ENCODE measurements at regions not wholly inside any gene's neighbourhood (a gene's known extent, or its start where the extent isn't known, plus 50 kb on each side); places are given as distances from the start of the nearest gene placed in this dataset.

GRCh38 chr12:125455556-125455955, 390.3 kb downstream of the AACS start:
- no peak for DNase-seq (ENCODE audit: low read depth, low spot score)
- ChIA-PET POLR2A (no interaction called here), CTCF (no interaction called here)
- TF ChIP-seq CTCF (IDR thresholded peaks at IDR 0.05; ENCODE audit: insufficient read depth, low read length, missing control alignments) = no peak
- no peak overlapping the region for H3K4me3 ChIP-seq (ENCODE audit: low read depth, low read length)

DNA sequence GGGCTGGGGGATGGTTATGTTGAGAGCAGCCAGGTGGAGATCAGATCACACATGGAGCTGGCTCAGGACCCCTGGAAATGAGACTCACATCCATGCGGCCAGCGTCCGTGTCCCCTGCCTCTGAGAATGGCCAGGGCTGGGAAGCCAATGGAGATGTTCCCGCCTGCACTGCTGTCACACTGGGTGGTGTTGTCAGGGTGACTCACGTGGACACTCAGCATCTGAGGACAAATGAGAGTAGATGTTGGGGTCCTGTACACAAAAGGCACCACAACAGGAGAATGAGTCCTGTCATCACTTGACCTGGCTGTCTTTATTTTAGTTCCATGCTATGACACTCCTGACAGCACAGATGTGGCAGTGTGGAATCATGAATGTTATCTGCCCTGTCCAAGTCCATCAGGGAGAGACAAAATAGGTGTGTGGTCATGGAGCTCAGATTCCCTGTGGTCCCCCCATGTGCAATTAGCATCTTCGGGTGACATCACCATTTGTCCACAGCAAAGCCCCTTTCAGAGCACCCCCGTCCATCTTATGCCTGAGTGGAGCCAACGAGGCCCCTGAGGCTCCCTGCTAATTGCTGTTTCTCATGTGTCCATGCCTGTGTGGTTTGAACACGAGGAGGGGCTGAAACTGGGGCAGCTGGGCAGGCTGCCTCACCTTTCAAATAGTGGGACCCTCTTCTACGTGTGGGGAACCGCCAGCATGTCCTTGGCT, 393.5 kb downstream of the AACS start:
- ChIA-PET POLR2A (no interaction called here), CTCF (no interaction called here)
- H3K4me3 ChIP-seq (ENCODE audit: low read depth, low read length) = no peak overlapping the region
- TF ChIP-seq CTCF (IDR thresholded peaks at IDR 0.05; ENCODE audit: insufficient read depth, low read length, missing control alignments) = no peak
- no peak for DNase-seq (ENCODE audit: low read depth, low spot score)

DNA sequence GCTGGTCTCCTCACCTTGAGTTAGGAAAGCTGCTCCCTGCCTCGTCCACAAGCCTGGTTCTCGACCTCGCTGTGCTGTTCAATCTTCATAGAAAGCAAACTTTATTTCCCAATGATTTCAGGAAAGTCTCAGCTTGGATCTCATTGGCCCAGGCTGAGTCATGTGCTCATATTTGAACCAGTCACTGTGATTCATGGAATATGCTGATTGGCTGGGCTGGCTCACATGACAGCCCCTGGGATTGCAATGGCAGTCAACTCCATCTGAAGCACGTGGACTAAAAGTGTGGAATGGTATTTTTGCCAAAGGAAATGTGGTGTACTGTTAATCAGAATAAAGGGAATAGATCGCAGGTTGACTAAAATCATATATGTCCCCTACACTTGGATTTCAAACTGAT, 396.6 kb downstream of the AACS start:
- ChIA-PET CTCF (no interaction called here), POLR2A (no interaction called here)
- no peak for TF ChIP-seq CTCF (IDR thresholded peaks at IDR 0.05; ENCODE audit: insufficient read depth, low read length, missing control alignments)
- no peak overlapping the region for H3K4me3 ChIP-seq (ENCODE audit: low read depth, low read length)
- DNase-seq (ENCODE audit: low read depth, low spot score) = no peak

DNA sequence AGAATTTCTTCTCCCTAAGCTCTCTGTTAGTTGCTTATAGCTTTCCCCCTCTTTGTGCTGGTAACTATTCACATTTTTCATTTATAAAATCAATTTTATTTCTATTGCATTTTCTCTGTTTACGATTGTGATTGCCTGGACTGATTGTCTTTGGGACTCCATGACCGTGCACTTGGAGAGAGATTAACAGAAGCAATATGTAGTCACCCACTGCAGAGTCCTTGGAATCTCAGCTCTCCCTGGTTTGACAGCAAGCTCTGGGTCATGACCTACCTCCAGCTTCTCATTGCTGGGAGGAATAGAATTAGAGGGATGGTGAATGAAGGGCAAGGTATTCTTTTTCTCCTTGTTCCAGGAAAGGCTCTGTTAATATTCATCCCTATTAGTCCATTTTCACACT, 398.2 kb downstream of the AACS start:
- DNase-seq (ENCODE audit: low read depth, low spot score) = no peak
- no peak overlapping the region for H3K4me3 ChIP-seq (ENCODE audit: low read depth, low read length)
- CTCF ChIA-PET = no interaction called here
- POLR2A ChIA-PET = no interaction called here
- TF ChIP-seq CTCF (IDR thresholded peaks at IDR 0.05; ENCODE audit: insufficient read depth, low read length, missing control alignments) = no peak

- DNase-seq (ENCODE audit: low read depth, low spot score) = no peak
- H3K4me3 ChIP-seq (ENCODE audit: low read depth, low read length) = no peak overlapping the region
- TF ChIP-seq CTCF (IDR thresholded peaks at IDR 0.05; ENCODE audit: insufficient read depth, low read length, missing control alignments) = no peak
- POLR2A ChIA-PET = no interaction called here
- CTCF ChIA-PET = no interaction called here
Measured at GRCh38 chr12:125467363-125467762, 402.1 kb downstream of the AACS start.

DNA sequence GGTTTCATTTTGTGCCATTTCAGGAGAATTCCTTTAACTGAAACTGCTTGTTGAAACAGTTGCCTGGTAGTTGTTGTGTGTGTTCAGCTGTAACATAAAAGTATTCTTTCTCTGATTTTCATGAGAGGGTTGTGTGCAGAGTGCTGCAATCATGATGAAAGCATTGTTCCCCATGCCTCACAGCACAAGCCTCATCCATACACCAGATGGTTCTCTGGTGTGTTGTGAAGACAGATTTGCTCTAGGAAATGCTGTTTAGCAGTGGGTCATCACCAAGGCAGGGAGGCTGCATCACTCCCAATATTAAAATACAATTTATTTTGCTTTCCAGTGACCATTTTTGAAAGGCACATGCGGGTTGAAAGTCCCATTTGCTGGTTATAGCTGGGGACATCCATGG, 404.4 kb downstream of the AACS start:
- ChIA-PET POLR2A (no interaction called here), CTCF (no interaction called here)
- no peak for DNase-seq (ENCODE audit: low read depth, low spot score)
- no peak for TF ChIP-seq CTCF (IDR thresholded peaks at IDR 0.05; ENCODE audit: insufficient read depth, low read length, missing control alignments)
- H3K4me3 ChIP-seq (ENCODE audit: low read depth, low read length) = no peak overlapping the region
